CD14-positive monocyte (primary cell): ENCODE measurements at regions not wholly inside any gene's neighbourhood (a gene's known extent, or its start where the extent isn't known, plus 50 kb on each side); places are given as distances from the start of the nearest gene placed in this dataset.

Experiments
- DNase-seq, 3 donors: peaks; one replicate each; pipeline ENCODE4 v3.0.0-alpha.2; 2011 to 2022
- H2AFZ ChIP-seq: 2 replicates; pipeline ENCODE4 v1.6.0; 2012; ENCODE audit warnings: mild to moderate bottlenecking, low read depth, low read length, inconsistent platforms; ENCODE audit not compliant: insufficient read depth, poor library complexity, severe bottlenecking
- H3K27ac ChIP-seq, 2 donors: 1 replicate in 1 of 2; 2 replicates in 1 of 2; pipeline ENCODE4 v1.5.1; 2012 to 2013; ENCODE audit warnings: low read length in 2 of 2, control low read depth in 1 of 2, inconsistent platforms in 1 of 2, low read depth in 1 of 2, mild to moderate bottlenecking in 1 of 2
- H3K27me3 ChIP-seq, 2 donors: one replicate each; pipeline versions ENCODE4 v1.6.0 to v1.6.1; 2011 to 2013; ENCODE audit warnings: low read length in 2 of 2; ENCODE audit not compliant: control insufficient read depth in 2 of 2, insufficient read depth in 2 of 2
- H3K36me3 ChIP-seq, 2 donors: replicated peaks in 1 of 2; 1 replicate in 1 of 2; 2 replicates in 1 of 2; pipeline versions ENCODE4 v1.5.1 to v1.6.1; 2012 to 2013; ENCODE audit warnings: low read length in 2 of 2, control low read depth in 1 of 2, inconsistent platforms in 1 of 2, mild to moderate bottlenecking in 1 of 2; ENCODE audit not compliant: insufficient read depth in 2 of 2, control insufficient read depth in 1 of 2
- H3K4me1 ChIP-seq, 2 donors: 1 replicate in 1 of 2; 2 replicates in 1 of 2; pipeline versions ENCODE4 v1.5.1 to v1.6.1; 2012 to 2013; ENCODE audit warnings: low read length in 2 of 2, control low read depth in 1 of 2, inconsistent platforms in 1 of 2, mild to moderate bottlenecking in 1 of 2, moderate library complexity in 1 of 2; ENCODE audit not compliant: insufficient read depth in 2 of 2, control insufficient read depth in 1 of 2
- H3K4me2 ChIP-seq: replicated peaks from 2 replicates; pipeline ENCODE3; 2012; ENCODE audit warnings: low read length, moderate library complexity, mild to moderate bottlenecking; ENCODE audit not compliant: poor library complexity, severe bottlenecking; ENCODE audit errors: extremely low read depth
- H3K4me3 ChIP-seq, 3 experiments: fragments of 200-600 bp in 1 of 3; sonication (generic) in 1 of 3; replicated peaks in 1 of 3; 1 replicate in 2 of 3; 2 replicates in 1 of 3; pipeline ENCODE4 v1.5.1; 2011 to 2013; ENCODE audit warnings: low read length in 3 of 3, mild to moderate bottlenecking in 3 of 3, control low read depth in 2 of 3, low read depth in 2 of 3, inconsistent platforms in 1 of 3, moderate library complexity in 1 of 3
- H3K79me2 ChIP-seq: 2 replicates; pipeline ENCODE4 v1.6.0; 2012; ENCODE audit warnings: mild to moderate bottlenecking, control low read depth, inconsistent platforms, low read length, moderate library complexity; ENCODE audit not compliant: insufficient read depth
- H3K9ac ChIP-seq: 2 replicates; pipeline ENCODE4 v1.6.0; 2017; ENCODE audit warnings: low read length, mild to moderate bottlenecking; ENCODE audit not compliant: insufficient read depth, poor library complexity, severe bottlenecking
- H3K9me3 ChIP-seq, 2 donors: replicated peaks in 1 of 2; 1 replicate in 1 of 2; 2 replicates in 1 of 2; pipeline versions ENCODE4 v1.5.1 to v1.6.1; 2012 to 2013; ENCODE audit warnings: low read length in 2 of 2, control low read depth in 1 of 2; ENCODE audit not compliant: control insufficient read depth in 1 of 2, insufficient read depth in 1 of 2
- H4K20me1 ChIP-seq: 2 replicates; pipeline ENCODE4 v1.6.0; 2012; ENCODE audit warnings: mild to moderate bottlenecking, low read length, control low read depth, moderate library complexity; ENCODE audit not compliant: insufficient read depth
- H3K27ac Mint-ChIP-seq, 7 donors: one replicate each; pipeline ENCODE4 v1.8.0; 2020; ENCODE audit warnings: mild to moderate bottlenecking in 7 of 7, mixed read lengths in 7 of 7, moderate library complexity in 6 of 7, inconsistent platforms in 2 of 7
- H3K27me3 Mint-ChIP-seq, 3 donors: one replicate each; pipeline ENCODE4 v1.8.0; 2021 to 2022; ENCODE audit warnings: low read depth in 3 of 3, mild to moderate bottlenecking in 3 of 3, mixed read lengths in 3 of 3, moderate library complexity in 3 of 3, inconsistent platforms in 1 of 3
- H3K36me3 Mint-ChIP-seq, 2 donors: one replicate each; pipeline ENCODE4 v1.8.0; 2020; ENCODE audit warnings: mixed read lengths in 2 of 2, inconsistent platforms in 1 of 2, mild to moderate bottlenecking in 1 of 2
- H3K4me1 Mint-ChIP-seq: one replicate; pipeline ENCODE4 v1.8.0; 2020; ENCODE audit warnings: mild to moderate bottlenecking, mixed read lengths
- H3K4me3 Mint-ChIP-seq, 2 donors: one replicate each; pipeline ENCODE4 v1.8.0; 2020; ENCODE audit warnings: mild to moderate bottlenecking in 2 of 2, mixed read lengths in 2 of 2, moderate library complexity in 1 of 2
- H3K9me3 Mint-ChIP-seq, 7 donors: one replicate each; pipeline ENCODE4 v1.8.0; 2020 to 2022; ENCODE audit warnings: mixed read lengths in 7 of 7, mild to moderate bottlenecking in 6 of 7, moderate library complexity in 6 of 7, inconsistent platforms in 2 of 7
- WGBS: methylation state at CpG from one replicate; pipeline ENCODE4 v1.1.5; 2013; ENCODE audit warnings: missing lambda C conversion rate; ENCODE audit not compliant: insufficient coverage; 5-methylcytosine and 5-hydroxymethylcytosine counted together
- intact Hi-C, 2 donors: fragments of 100-400 bp; cut with micrococcal nuclease; formaldehyde crosslinking; loops; one replicate each; pipeline versions ENCODE4 v1.15.0 to v1.15.1; 2023
- TF ChIP-seq, protein P1 (sequence below): fragments of 200-600 bp; IDR thresholded peaks from one replicate; pipeline ENCODE4 v1.8.0; 2022; ENCODE audit warnings: antibody characterized with exemption, mild to moderate bottlenecking

DNA sequence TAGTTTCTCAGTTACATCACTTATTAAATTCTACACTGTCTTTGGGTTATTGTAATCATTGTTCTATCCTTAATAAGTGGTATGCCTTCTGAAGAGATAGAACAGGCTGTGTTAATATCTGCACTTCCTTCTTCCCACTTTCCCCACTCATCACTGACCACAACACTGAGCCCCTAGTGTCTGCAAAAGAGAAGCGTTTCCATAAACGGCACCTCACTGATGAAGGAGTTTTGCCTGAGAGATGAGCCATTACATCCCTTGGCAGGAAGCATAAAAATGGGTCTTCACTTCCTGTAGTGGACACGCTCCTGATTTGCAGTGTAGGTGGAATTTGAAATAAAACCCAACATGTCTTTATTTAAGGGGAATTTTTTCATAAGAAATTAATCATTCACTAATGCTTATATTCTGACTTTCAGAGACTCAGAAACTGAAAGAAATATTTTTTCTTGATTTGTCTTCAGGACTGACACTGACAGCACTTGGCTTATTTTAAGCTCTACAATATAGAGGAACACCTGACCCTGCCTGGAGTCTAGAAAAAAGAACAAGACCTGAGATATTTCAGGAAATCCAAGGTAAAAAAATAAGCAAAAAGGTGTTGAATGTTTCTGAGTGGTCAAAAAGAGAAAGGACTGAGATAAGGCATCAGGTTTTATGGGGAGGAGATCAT lies 275.3 kb downstream of the RAD51AP2 start:
- Histone ChIP-seq H3K4me1 (no peaks in the 10 kb centered on the region), H3K27me3 (no peaks in the 10 kb centered on the region), H3K27ac (no peak overlapping the region), H3K4me3 (no peak overlapping the region), H3K36me3 (no peaks in the 10 kb centered on the region), H3K9me3 (no peaks in the 10 kb centered on the region), H3K4me2 (no peak overlapping the region), H3K79me2 (no peaks in the 10 kb centered on the region), H4K20me1 (no peaks in the 10 kb centered on the region), H2AFZ (no peak overlapping the region), H3K9ac (no peak overlapping the region)
- intact Hi-C loops, result no loop called here
- no peaks in the 10 kb centered on the region for H3K27me3 Mint-ChIP-seq
- TF ChIP-seq, protein P1, sequence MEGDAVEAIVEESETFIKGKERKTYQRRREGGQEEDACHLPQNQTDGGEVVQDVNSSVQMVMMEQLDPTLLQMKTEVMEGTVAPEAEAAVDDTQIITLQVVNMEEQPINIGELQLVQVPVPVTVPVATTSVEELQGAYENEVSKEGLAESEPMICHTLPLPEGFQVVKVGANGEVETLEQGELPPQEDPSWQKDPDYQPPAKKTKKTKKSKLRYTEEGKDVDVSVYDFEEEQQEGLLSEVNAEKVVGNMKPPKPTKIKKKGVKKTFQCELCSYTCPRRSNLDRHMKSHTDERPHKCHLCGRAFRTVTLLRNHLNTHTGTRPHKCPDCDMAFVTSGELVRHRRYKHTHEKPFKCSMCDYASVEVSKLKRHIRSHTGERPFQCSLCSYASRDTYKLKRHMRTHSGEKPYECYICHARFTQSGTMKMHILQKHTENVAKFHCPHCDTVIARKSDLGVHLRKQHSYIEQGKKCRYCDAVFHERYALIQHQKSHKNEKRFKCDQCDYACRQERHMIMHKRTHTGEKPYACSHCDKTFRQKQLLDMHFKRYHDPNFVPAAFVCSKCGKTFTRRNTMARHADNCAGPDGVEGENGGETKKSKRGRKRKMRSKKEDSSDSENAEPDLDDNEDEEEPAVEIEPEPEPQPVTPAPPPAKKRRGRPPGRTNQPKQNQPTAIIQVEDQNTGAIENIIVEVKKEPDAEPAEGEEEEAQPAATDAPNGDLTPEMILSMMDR, result no peak
- no peak overlapping the region for H3K27ac Mint-ChIP-seq
- no peak overlapping the region for H3K4me3 Mint-ChIP-seq
- no peak for DNase-seq
- 83% methylated on average over 2 of the region's 3 CpGs for WGBS
- no peaks in the 10 kb centered on the region for H3K4me1 Mint-ChIP-seq
- peaks cover 0 to 2% (median 0%) of the 10 kb centered on the region in 7 donors for H3K9me3 Mint-ChIP-seq
- no peaks in the 10 kb centered on the region for H3K36me3 Mint-ChIP-seq

DNA sequence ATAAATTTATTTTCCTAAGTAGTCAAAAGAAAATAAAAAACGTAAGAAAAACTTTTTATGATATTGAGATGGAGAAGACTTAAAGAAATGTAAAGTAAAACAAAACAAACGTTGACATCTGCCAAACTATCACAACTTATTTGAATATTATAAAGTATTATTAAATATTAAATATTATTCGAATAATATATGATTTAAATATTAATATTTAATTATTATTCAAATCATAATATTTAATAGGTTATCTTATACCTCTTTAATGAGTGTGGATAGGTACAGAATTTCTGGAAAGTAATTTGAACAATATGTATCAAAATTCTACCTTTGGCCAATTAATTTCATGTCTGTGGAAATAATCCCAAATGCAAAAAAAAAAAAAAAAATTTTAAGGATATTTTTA lies 278.7 kb downstream of the RAD51AP2 start:
- Histone ChIP-seq H4K20me1 (no peaks in the 10 kb centered on the region), H3K36me3 (no peaks in the 10 kb centered on the region), H2AFZ (no peak overlapping the region), H3K79me2 (no peaks in the 10 kb centered on the region), H3K4me2 (no peak overlapping the region), H3K4me1 (no peaks in the 10 kb centered on the region), H3K27ac (no peak overlapping the region), H3K9me3 (no peaks in the 10 kb centered on the region), H3K27me3 (no peaks in the 10 kb centered on the region), H3K9ac (no peak overlapping the region), H3K4me3 (no peak overlapping the region)
- H3K4me1 Mint-ChIP-seq, result no peaks in the 10 kb centered on the region
- H3K36me3 Mint-ChIP-seq, result no peaks in the 10 kb centered on the region
- H3K27ac Mint-ChIP-seq, result no peak overlapping the region
- TF ChIP-seq, protein P1, result no peak
- no CpG with 5 or more reads among the region's 3 CpGs for WGBS
- H3K9me3 Mint-ChIP-seq, result peaks cover 0 to 2% (median 0%) of the 10 kb centered on the region in 7 donors
- no peak overlapping the region for H3K4me3 Mint-ChIP-seq
- intact Hi-C loops, result no loop called here
- DNase-seq, result no peak
- no peaks in the 10 kb centered on the region for H3K27me3 Mint-ChIP-seq
